Psoas muscle (tissue), 7 donors: ENCODE measurements at regions not wholly inside any gene's neighbourhood (a gene's known extent, or its start where the extent isn't known, plus 50 kb on each side); places are given as distances from the start of the nearest gene placed in this dataset.
"Not testable (repeated sequence)": the region's sequence is repeated elsewhere in the genome, so short reads cannot be mapped to it uniquely, and the experiment has no call there.

Experiments
- ATAC-seq, 4 donors: fragments of 200-7000 bp; cut with Tn5 transposase; one replicate each; pipeline ENCODE4 v1.9.1; 2020; ENCODE audit warnings: moderate library complexity in 3 of 4, mild to moderate bottlenecking in 2 of 4
- DNase-seq, 2 donors: peaks; one replicate each; pipeline ENCODE4 v3.0.0-alpha.2; 2020
- H3K27ac ChIP-seq: fragments of 200-600 bp; one replicate; pipeline ENCODE4 v1.8.0; 2022
- H3K27me3 ChIP-seq, 3 donors: fragments of 200-600 bp in 1 of 3; one replicate each; pipeline versions ENCODE4 v1.6.1 to v1.8.0; 2013 to 2022; ENCODE audit warnings: low read length in 2 of 3, mild to moderate bottlenecking in 2 of 3, moderate library complexity in 1 of 3; ENCODE audit not compliant: insufficient read depth in 3 of 3
- H3K36me3 ChIP-seq, 2 donors: fragments of 200-600 bp in 1 of 2; one replicate each; pipeline versions ENCODE4 v1.6.1 to v1.8.0; 2013 to 2022; ENCODE audit warnings: low read depth in 1 of 2, mild to moderate bottlenecking in 1 of 2, moderate library complexity in 1 of 2; ENCODE audit not compliant: insufficient read depth in 1 of 2
- H3K4me1 ChIP-seq: fragments of 200-600 bp; one replicate; pipeline ENCODE4 v1.8.0; 2022
- H3K4me3 ChIP-seq: fragments of 200-600 bp; one replicate; pipeline ENCODE4 v1.8.0; 2022; ENCODE audit warnings: mild to moderate bottlenecking
- H3K9me3 ChIP-seq: fragments of 200-600 bp; one replicate; pipeline ENCODE4 v1.8.0; 2022
- WGBS, 3 donors: extraction: QIAGEN DNeasy Blood & Tissue Kit; methylation state at CpG; one replicate each; pipeline versions ENCODE4 v1.1.6 to v1.1.7; 2013; 5-methylcytosine and 5-hydroxymethylcytosine counted together
- intact Hi-C, 2 donors: fragments of 100-400 bp; cut with DNase I; formaldehyde crosslinking; loops; one replicate each; pipeline versions ENCODE4 v1.11.0 to v1.14.2; 2022
- TF ChIP-seq, protein P1 (sequence below): fragments of 200-600 bp; IDR thresholded peaks from one replicate; pipeline ENCODE4 v1.8.0; 2022; ENCODE audit warnings: antibody characterized with exemption
- donor health status: healthy with polysubstance abuse.
- donor health status: DM: no; HTN: no; CAD: no; lungs with moderate emphysema.
- donor health status: Bipolar disorder and iron deficiency.
- donor health status: healthy.
- donor health status: DM: yes; HTN: yes; CAD: no.
- donor health status: DM: no; HTN: no; CAD: no.
- donor health status: DM: yes; HTN: yes; CAD: no.

DNA sequence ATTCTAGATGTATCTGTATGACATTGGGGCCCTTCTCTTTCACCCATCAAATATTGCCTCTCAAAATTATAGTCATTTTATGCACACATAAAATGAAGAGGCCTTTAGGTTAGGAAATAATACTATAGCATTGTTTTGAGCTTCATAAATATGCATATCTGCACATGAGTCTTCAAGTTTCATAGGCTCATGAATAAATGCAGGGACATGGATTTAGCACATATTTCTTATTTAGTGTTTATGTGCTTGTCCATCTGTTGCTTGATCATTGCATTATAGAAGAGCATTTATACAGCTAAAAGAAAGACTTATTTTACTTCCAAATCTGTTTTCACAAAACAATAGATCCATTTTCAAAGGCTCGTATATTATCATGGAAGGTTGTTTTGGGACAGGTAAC, 455.8 kb downstream of the EPM2A start:
- Histone ChIP-seq H3K27ac (no peak overlapping the region), H3K9me3 (no peaks in the 10 kb centered on the region), H3K4me1 (peaks cover 2% of the 10 kb centered on the region), H3K27me3 (no peaks in the 10 kb centered on the region), H3K36me3 (no peaks in the 10 kb centered on the region), H3K4me3 (no peak overlapping the region)
- intact Hi-C loops: no loop called here
- 86 to 89% (median 87%) methylated on average over 1 of the region's 1 CpG for WGBS, 3 donors
- TF ChIP-seq, protein P1, sequence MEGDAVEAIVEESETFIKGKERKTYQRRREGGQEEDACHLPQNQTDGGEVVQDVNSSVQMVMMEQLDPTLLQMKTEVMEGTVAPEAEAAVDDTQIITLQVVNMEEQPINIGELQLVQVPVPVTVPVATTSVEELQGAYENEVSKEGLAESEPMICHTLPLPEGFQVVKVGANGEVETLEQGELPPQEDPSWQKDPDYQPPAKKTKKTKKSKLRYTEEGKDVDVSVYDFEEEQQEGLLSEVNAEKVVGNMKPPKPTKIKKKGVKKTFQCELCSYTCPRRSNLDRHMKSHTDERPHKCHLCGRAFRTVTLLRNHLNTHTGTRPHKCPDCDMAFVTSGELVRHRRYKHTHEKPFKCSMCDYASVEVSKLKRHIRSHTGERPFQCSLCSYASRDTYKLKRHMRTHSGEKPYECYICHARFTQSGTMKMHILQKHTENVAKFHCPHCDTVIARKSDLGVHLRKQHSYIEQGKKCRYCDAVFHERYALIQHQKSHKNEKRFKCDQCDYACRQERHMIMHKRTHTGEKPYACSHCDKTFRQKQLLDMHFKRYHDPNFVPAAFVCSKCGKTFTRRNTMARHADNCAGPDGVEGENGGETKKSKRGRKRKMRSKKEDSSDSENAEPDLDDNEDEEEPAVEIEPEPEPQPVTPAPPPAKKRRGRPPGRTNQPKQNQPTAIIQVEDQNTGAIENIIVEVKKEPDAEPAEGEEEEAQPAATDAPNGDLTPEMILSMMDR: no peak
- ATAC-seq (no peak), DNase-seq (no peak)

DNA sequence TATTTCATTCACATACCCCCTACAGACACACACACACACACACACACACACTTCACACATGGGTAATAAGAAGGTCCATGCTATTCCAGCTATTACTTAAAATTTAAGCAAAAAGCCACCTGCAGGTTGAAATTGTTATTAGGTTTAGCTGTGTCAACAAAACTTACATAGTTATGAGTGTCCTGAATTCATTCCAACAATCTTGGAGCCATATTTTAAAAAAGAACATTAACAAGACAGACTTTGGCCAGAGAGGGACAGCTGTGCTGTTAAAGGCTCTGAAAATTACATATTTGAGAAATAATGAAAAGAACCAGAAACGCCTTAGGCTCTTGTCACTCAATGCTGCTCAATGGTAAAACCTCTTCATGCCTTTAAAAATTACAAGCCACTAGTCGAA, 455.3 kb downstream of the EPM2A start:
- intact Hi-C loops: no loop called here
- no peak overlapping the region for H3K4me3 ChIP-seq
- 55 to 73% (median 55%) methylated on average over 2 of the region's 2 CpGs for WGBS, 3 donors
- no peaks in the 10 kb centered on the region for H3K9me3 ChIP-seq
- peaks cover 2% of the 10 kb centered on the region for H3K4me1 ChIP-seq
- no peaks in the 10 kb centered on the region for H3K27me3 ChIP-seq
- no peaks in the 10 kb centered on the region for H3K36me3 ChIP-seq
- TF ChIP-seq, protein P1: no peak
- H3K27ac ChIP-seq: no peak overlapping the region
- ATAC-seq (no peak), DNase-seq (no peak)

DNA sequence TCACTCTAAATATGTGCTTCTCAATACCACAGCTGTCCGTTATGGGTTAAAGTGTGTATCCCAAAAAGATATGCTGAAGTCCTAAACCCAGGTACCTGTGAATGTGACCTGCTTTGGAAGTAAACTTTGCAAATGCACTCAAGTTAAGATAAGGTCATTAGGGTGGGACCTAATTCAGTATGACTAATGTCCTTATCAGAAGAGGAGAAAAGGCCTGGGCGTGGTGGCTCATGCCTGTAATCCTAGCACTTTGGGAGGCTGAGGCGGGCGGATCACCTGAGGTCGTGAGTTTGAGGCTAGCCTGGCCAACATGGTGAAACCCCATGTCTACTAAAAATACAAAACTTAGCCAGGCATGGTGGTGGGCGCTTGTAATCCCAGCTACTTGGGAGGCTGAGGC, 452.1 kb downstream of the EPM2A start:
- H3K9me3 ChIP-seq, H3K4me3 ChIP-seq, DNase-seq: not testable (repeated sequence)

GRCh38 chr6:145283856-145284255, 451.5 kb downstream of the EPM2A start:
- TF ChIP-seq, protein P1: no peak
- WGBS, 3 donors: 92 to 95% (median 94%) methylated on average over 2 of the region's 2 CpGs
- intact Hi-C loops: no loop called here
- no peak for ATAC-seq
- Histone ChIP-seq H3K4me1 (no peaks in the 10 kb centered on the region), H3K27ac (no peak overlapping the region), H3K4me3 (no peak overlapping the region), H3K27me3 (no peaks in the 10 kb centered on the region), H3K9me3 (no peaks in the 10 kb centered on the region), H3K36me3 (no peaks in the 10 kb centered on the region)
- DNase-seq: no peak

More for the DNA sequence above, 452.1 kb downstream of the EPM2A start:
- H3K36me3 ChIP-seq, H3K27ac ChIP-seq, H3K27me3 ChIP-seq, ATAC-seq, H3K4me1 ChIP-seq, intact Hi-C loops: not testable (repeated sequence)
- 80 to 87% (median 85%) methylated on average over 4 to 6 of the region's 6 CpGs for WGBS, 3 donors

- intact Hi-C loops: no loop called here
- DNase-seq (no peak), ATAC-seq (no peak)
- no peaks in the 10 kb centered on the region for H3K36me3 ChIP-seq
- no peak overlapping the region for H3K27ac ChIP-seq
- 72 to 83% (median 78%) methylated on average over 1 of the region's 1 CpG for WGBS, 3 donors
- no peaks in the 10 kb centered on the region for H3K9me3 ChIP-seq
- H3K4me1 ChIP-seq: no peaks in the 10 kb centered on the region
- H3K4me3 ChIP-seq: no peak overlapping the region
- TF ChIP-seq, protein P1: no peak
- no peaks in the 10 kb centered on the region for H3K27me3 ChIP-seq
Observed at GRCh38 chr6:145286916-145287315, 448.4 kb downstream of the EPM2A start.
